HG02970 (cell line): ENCODE measurements at regions not wholly inside any gene's neighbourhood (a gene's known extent, or its start where the extent isn't known, plus 50 kb on each side); places are given as distances from the start of the nearest gene placed in this dataset.

Source experiments
- ATAC-seq: cut with Tn5 transposase; IDR thresholded peaks from one replicate; pipeline ENCODE4 v1.9.1; 2021; ENCODE audit warnings: mild to moderate bottlenecking, moderate library complexity, moderate number of reproducible peaks; ENCODE audit not compliant: unreplicated experiment, low FRiP score

- no peak for ATAC-seq
These were observed 1696.1 kb upstream of the LRRTM1 start for GRCh38 chr2:82000606-82001005.

- no peak for ATAC-seq
These were observed 1691.8 kb upstream of the LRRTM1 start for GRCh38 chr2:81996332-81996731.

DNA sequence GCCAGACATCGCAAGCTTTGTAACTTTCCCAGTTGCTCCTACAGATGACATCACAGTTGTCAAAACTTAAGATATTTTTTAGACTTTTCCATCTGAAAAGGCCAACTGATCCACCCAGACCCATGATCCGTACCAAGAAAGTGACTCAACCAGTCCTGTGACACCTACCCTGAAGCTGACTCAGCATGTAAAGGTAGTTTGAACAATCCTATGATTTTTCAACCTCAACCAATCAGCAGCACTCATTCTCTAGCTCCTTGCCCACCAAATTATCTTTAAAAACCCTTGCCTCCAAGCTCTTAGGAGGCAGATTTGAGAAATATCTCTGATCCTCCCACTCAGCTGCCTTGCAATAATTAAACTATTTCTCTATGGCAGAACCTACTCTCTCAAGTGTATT, 1686.7 kb upstream of the LRRTM1 start:
- ATAC-seq: no peak

GRCh38 chr2:81987370-81987769, 1682.8 kb upstream of the LRRTM1 start:
- ATAC-seq: no peak

- no peak for ATAC-seq
These were observed 1680.6 kb upstream of the LRRTM1 start for GRCh38 chr2:81984969-81985637.

DNA sequence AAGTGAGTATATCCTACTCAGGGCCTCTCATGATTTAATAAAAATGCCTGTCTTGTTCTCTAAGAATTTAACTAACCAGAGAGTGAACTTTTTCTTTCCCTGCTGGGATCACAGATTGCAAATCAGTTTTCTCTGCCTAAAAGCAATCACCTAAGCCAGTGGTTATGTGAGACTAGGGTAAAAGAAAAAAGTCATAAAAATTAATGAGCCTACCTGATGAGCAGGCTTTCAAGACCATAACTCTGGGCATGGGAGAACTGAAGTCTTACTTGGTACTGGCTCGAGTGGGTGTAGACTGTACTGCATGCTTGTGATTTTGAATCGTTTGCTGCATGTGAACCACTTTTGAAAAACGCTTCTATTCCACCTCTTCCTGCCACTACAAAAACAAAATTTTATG, 1677.0 kb upstream of the LRRTM1 start:
- no peak for ATAC-seq

DNA sequence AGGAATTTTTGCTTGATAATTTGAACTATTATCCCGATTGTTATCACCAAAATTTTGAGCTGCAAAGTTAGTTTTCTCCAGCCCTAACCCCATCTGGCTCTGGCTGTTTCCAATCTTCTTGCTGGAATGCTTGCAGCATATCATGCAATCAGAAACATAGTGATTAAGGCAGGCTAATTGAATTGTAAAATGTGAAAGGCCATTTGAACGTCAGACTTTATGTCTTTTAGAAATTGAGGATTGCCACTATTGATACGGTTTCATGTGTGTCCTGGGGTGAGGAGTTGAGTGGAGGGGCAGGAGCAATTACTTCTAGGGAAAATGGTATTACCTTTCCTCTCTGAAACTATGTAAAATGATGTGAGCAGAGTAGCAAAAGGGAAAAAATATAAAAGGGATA, 1674.5 kb upstream of the LRRTM1 start:
- no peak for ATAC-seq

DNA sequence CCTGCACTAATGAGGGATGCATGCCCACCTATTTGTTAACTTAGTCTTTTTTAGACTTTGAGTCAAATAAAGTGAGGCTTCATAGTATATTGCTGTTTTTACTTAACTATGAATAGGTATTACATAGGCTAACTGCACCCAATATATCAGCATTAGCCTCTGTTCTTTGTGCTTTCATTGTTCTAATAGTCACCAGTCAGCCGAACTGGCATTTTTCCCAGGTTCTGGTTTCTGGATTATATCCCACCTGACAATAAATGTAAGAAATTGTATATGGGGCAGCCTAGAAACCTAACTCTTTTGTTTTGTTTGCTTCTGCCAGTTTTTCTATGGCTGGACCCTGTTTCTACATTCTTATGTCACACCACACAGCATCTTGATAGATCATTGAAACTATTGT, 1672.4 kb upstream of the LRRTM1 start:
- no peak for ATAC-seq

- ATAC-seq: no peak
These were observed 1669.7 kb upstream of the LRRTM1 start for GRCh38 chr2:81974216-81974615.

DNA sequence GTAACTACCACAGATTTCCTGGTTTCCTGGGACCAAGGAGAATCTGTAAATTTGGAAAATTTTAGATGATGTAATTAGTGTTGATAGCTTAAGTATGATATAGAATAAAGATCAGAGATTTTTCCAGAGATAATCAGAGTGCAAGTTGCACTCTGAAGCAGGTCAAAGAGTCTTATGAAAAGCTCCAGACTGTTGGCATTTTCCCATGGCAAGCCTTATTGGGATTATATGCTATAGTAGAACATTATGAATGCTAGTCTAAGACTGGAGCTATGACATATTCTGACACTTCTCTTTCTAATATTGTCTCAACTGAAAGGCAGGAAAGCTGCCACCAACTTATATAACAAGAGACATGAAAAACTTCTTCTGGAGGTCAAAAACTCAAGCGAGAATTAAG, 1638.3 kb upstream of the LRRTM1 start:
- no peak for ATAC-seq

DNA sequence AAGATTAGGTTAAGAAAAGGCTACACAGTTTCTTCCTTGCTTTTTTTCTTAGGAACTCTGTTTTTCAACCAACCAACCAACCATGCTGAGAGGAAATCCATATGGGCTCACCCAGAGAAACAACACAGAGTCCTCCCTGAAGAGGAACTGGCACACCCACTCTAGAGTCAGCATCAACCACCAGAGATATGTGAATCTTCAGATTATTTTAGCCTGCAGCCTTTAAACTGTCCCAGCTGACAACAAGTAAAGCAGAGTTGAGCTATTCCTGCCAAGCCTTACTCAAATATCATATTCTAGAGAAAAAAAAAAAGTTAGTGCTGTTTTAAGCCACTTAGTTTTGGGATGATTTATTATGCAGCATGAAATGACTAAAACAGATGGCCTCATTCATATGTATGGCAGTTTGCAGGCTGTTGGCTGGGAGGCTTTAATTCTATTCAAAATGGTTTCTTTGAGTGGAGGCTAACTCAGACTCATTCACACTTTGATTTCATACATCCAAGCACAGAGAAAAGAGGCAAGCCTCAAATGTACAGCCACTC, 1637.7 kb upstream of the LRRTM1 start:
- ATAC-seq: no peak

DNA sequence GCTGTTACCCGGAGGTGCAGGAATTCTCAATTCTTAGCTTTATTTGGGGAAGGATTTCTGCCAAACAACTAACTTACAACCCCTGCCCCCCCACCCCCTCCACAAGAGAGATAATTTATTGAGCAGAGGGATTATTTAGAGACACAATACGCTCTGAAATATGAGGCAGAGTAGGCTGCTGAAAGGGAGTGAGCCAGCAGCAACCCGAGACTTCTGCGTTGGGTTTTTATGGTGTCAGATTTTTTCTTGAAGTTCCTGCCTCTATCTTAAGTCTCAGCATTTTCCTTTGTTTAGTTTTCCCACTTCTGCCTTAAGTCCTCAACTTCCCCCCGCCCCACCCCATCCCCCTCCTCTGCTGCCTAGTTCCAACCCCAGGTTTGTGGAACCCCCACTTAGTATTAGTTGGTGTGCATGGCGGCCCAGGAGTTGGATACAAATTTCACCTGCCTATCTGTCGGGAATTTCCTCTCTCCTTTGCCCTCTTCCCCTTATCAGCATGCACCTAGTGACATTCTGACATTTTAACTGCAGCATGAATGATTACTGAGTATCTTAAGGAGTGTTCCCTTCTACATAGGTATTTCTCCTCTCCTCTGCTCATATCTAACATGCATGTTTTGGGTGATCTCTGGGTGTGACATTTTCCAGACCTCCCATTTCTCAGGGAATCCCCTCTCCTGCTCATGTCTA, 1635.9 kb upstream of the LRRTM1 start:
- ATAC-seq: no peak

DNA sequence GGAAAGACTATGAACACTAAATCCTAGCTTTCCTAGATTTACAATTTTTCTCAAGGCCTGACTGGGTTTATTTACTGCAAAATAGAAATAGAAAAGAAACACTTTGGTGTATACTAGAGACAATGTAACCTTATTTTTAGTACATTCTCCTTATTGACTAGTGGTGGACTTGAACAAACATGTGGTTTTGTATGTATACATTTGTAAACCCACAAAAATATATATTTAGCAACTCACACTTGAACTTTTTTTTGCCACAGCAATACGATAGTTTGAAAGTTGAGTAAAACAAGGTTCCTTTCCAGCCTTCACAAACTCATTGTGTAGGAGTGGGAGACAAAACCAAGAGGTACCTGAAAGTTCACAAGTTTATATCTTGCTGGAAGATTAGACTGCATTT, 1633.4 kb upstream of the LRRTM1 start:
- ATAC-seq: no peak

DNA sequence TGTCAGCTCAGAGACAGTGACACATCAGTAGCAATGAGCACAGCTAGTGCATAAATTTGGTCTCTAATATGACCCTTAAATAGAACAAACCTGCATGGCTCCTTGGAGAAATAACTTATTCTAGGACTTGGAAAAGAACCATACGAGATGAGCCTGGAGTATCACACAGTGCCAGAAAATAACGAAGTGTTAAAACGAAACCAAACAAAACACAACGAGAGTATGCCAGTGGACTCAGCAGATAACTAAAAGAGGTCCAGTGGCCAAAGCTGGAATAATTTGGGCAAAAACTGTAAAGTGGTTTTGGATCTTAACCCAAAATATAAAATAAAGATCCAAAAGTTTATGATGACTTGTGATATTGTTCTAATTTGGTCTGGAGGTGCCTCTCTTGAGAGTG, 1599.0 kb upstream of the LRRTM1 start:
- no peak for ATAC-seq

DNA sequence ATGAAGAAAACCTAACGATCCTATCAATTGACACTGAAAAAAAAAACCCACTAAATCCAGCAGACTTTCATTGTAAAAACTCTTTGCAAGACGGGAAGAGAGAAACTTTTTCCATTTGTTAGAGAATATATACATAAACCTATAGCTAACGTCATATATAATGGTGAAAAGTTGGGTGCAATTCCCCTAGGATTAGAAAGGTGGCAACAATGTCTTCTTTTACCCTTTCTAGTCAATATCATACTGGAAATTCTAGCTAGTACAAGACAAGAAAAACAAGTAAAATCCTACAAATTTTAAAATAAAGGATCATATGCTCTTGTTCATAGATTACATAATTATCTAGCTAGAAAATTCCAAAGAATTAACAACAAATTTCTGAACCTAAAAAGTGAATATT, 1596.5 kb upstream of the LRRTM1 start:
- ATAC-seq: no peak

- ATAC-seq: no peak
These were observed 1591.2 kb upstream of the LRRTM1 start for GRCh38 chr2:81895620-81896250.

GRCh38 chr2:81894451-81894990, 1590.0 kb upstream of the LRRTM1 start:
- no peak for ATAC-seq

- no peak for ATAC-seq
These were observed 1572.1 kb upstream of the LRRTM1 start for GRCh38 chr2:81876624-81877023.

DNA sequence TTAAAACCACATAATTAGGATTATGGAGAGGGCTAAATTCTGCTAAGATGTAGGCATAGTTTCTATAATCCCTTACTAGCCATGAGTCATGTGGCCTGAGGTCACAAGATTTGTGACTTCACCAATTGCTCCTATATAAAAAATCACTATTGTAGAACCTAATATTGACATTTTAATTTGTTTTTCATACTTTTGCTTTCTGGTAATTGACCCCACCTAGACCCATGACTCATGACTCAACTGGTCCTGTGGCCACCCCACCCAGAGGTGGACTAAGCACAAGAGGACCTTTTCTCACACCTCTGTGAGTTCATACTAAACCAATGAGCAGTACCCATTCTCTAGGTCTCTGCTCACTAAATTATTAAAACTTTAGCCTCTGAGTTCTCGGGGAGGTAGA, 1567.5 kb upstream of the LRRTM1 start:
- ATAC-seq: no peak

DNA sequence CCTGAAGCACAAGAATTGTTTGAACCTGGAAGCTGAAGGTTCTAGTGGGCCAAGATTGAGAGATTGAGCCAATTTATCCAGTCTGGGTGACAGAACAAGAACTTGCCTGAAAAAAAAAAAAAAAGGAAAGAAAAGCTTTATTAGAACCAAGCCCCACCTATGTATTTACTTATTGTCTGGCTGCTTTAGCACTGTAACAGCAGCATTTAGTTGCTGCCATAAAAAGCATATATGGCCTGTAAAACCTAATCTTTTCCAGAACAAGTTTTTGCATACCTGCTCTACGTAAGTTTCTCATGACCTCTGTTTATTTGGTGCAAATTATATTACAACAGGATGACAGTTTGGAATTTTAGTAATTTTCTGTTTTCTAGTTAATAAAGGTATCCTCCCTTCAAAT, 1565.6 kb upstream of the LRRTM1 start:
- no peak for ATAC-seq

GRCh38 chr2:81858998-81859397, 1554.4 kb upstream of the LRRTM1 start:
- ATAC-seq: no peak
